LNCaP clone FGC (cell line): ENCODE measurements at regions not wholly inside any gene's neighbourhood (a gene's known extent, or its start where the extent isn't known, plus 50 kb on each side); places are given as distances from the start of the nearest gene placed in this dataset.

Source experiments
- DNase-seq: peaks from one replicate; pipeline ENCODE4 v3.0.0-alpha.2; 2011; ENCODE audit warnings: low read depth
- H3K4me3 ChIP-seq: 2 replicates; pipeline ENCODE4 v1.5.1; 2011; ENCODE audit warnings: mild to moderate bottlenecking, low read depth, low read length, control low read depth
- TF ChIP-seq, protein P1 (sequence below): IDR thresholded peaks from 2 replicates; pipeline ENCODE4 v1.5.1; 2012; ENCODE audit warnings: mild to moderate bottlenecking; ENCODE audit not compliant: control insufficient read depth, insufficient read depth; ENCODE audit errors: extremely low read depth

- no peak overlapping the region for H3K4me3 ChIP-seq
- TF ChIP-seq, protein P1, sequence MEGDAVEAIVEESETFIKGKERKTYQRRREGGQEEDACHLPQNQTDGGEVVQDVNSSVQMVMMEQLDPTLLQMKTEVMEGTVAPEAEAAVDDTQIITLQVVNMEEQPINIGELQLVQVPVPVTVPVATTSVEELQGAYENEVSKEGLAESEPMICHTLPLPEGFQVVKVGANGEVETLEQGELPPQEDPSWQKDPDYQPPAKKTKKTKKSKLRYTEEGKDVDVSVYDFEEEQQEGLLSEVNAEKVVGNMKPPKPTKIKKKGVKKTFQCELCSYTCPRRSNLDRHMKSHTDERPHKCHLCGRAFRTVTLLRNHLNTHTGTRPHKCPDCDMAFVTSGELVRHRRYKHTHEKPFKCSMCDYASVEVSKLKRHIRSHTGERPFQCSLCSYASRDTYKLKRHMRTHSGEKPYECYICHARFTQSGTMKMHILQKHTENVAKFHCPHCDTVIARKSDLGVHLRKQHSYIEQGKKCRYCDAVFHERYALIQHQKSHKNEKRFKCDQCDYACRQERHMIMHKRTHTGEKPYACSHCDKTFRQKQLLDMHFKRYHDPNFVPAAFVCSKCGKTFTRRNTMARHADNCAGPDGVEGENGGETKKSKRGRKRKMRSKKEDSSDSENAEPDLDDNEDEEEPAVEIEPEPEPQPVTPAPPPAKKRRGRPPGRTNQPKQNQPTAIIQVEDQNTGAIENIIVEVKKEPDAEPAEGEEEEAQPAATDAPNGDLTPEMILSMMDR: no peak
- no peak for DNase-seq
Observed at GRCh38 chr3:135328036-135328435, 533.0 kb downstream of the EPHB1 start.

GRCh38 chr3:135329479-135329878, 534.4 kb downstream of the EPHB1 start:
- DNase-seq: no peak
- TF ChIP-seq, protein P1: no peak
- no peak overlapping the region for H3K4me3 ChIP-seq

DNA sequence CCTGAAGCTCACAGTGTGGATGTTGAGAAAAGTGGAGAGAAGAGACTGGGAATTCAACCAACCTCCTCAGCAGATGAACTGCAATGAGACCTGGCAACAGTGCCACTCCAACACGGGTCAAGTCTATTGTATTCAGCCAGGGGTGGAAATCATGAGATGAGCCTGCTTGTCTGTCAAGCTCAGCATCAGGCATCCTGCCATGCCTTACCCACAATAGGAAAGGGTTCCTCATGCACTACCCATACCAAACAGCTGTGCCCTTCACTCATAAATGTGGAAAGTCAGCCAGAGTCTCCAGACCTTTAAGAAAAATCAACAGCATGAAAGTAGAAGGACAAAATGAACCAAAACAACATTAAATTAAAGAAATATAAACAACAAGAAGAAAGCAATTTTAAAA, 542.1 kb downstream of the EPHB1 start:
- H3K4me3 ChIP-seq: no peak overlapping the region
- TF ChIP-seq, protein P1: no peak
- DNase-seq: no peak

DNA sequence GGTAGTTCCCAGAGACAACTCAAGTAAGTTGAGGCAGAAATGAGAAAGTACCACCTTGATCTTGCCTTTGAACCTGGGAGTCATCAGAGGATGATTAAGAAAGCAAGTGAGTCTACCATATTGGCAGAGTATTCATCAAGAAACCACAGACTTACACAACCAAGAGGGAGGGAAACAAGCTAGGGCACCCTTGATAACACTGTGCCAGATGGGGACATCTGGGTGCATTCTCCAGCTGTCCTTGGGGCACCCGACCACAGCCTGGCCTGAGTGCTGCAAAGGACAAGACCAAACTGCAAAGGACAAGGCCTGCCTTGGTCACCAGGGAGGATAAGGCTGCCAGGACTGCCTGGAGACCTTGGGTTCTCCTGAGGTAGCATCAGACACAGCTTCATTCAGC, 553.6 kb downstream of the EPHB1 start:
- TF ChIP-seq, protein P1: no peak
- H3K4me3 ChIP-seq: no peak overlapping the region
- DNase-seq: no peak

DNA sequence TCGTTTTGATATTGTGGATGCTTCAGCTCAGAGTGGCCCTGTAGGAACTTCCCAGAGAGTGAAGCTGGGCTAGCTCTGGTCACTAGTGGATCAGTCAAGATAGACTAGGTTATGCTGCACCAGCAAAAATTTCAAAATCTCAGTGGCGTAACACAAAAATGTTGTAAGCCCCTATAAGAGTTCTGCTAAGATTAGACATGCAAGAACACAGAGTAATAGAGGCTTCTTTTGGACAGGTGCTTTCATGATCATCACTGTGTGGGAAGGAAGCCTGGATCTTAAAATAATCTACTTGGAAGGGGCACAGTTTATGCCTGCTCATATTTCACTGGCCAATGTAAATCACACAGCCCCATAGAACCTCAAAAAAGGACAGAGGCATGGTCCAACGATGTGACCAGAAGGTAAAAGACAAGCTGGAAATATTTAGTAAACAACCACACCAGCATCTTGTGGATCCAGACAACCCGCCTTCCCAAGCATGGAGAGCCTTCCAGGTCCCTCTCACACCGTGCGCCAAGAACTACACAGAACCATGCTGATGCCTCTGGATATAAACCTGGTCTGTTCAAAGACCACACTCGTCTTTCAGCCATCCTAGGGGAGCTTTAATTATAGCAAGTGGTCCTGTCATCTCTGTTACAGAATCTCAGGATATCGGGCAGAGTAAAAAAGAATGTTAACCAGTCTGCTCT, 554.3 kb downstream of the EPHB1 start:
- TF ChIP-seq, protein P1: no peak
- no peak overlapping the region for H3K4me3 ChIP-seq
- DNase-seq: no peak

- no peak overlapping the region for H3K4me3 ChIP-seq
- TF ChIP-seq, protein P1: no peak
- DNase-seq: no peak
Observed at GRCh38 chr3:135352213-135352612, 557.2 kb downstream of the EPHB1 start.

GRCh38 chr3:135362889-135363288, 567.8 kb downstream of the EPHB1 start:
- TF ChIP-seq, protein P1: no peak
- DNase-seq: no peak

More at GRCh38 chr3:135362889-135363288, 567.8 kb downstream of the EPHB1 start:
- H3K4me3 ChIP-seq: no peak overlapping the region
